GM18951 (cell line): ENCODE measurements at regions not wholly inside any gene's neighbourhood (a gene's known extent, or its start where the extent isn't known, plus 50 kb on each side); places are given as distances from the start of the nearest gene placed in this dataset.

Experiments
- POLR2A ChIP-seq: IDR thresholded peaks from 4 replicates; pipeline ENCODE4 v1.6.1; 2011; ENCODE audit warnings: mild to moderate bottlenecking; ENCODE audit not compliant: insufficient read length, insufficient read depth; ENCODE audit errors: extremely low read depth
- in situ Hi-C: fragments of 300-500 bp; cut with MboI; formaldehyde crosslinking; loops from one replicate; pipeline ENCODE4 v1.12.0; 2022; ENCODE audit warnings: low sequenced_read_pairs, mixed read lengths, inconsistent platforms; ENCODE audit not compliant: unreplicated experiment

GRCh38 chr21:35268261-35268660, 219.2 kb upstream of the RUNX1 start:
- TF ChIP-seq POLR2A = no peak
- in situ Hi-C loops = no loop called here

GRCh38 chr21:35266546-35266945, 217.4 kb upstream of the RUNX1 start:
- TF ChIP-seq POLR2A = no peak
- in situ Hi-C loops = no loop called here

GRCh38 chr21:35265170-35265877, 216.2 kb upstream of the RUNX1 start:
- in situ Hi-C loops = no loop called here
- TF ChIP-seq POLR2A = no peak

GRCh38 chr21:35259457-35259856, 210.4 kb upstream of the RUNX1 start:
- no peak for TF ChIP-seq POLR2A
- in situ Hi-C loops = no loop called here

- TF ChIP-seq POLR2A = no peak
- in situ Hi-C loops = no loop called here
These were observed 209.4 kb upstream of the RUNX1 start for GRCh38 chr21:35258521-35258920.

- in situ Hi-C loops = no loop called here
- TF ChIP-seq POLR2A = no peak
These were observed 208.3 kb upstream of the RUNX1 start for GRCh38 chr21:35257413-35257812.

GRCh38 chr21:35256468-35256988, 207.4 kb upstream of the RUNX1 start:
- in situ Hi-C loops = no loop called here
- TF ChIP-seq POLR2A = no peak

- in situ Hi-C loops = no loop called here
- no peak for TF ChIP-seq POLR2A
These were observed 205.7 kb upstream of the RUNX1 start for GRCh38 chr21:35254765-35255138.

GRCh38 chr21:35254006-35254764, 205.1 kb upstream of the RUNX1 start:
- in situ Hi-C loops = no loop called here
- TF ChIP-seq POLR2A = no peak

- in situ Hi-C loops = no loop called here
- TF ChIP-seq POLR2A = no peak
These were observed 203.7 kb upstream of the RUNX1 start for GRCh38 chr21:35252831-35253230.

- no peak for TF ChIP-seq POLR2A
- in situ Hi-C loops = no loop called here
These were observed 200.5 kb upstream of the RUNX1 start for GRCh38 chr21:35249636-35250035.

- TF ChIP-seq POLR2A = no peak
- in situ Hi-C loops = no loop called here
These were observed 196.8 kb upstream of the RUNX1 start for GRCh38 chr21:35245879-35246278.

GRCh38 chr21:35244514-35244913, 195.4 kb upstream of the RUNX1 start:
- in situ Hi-C loops = no loop called here
- TF ChIP-seq POLR2A = no peak

GRCh38 chr21:35243171-35243570, 194.1 kb upstream of the RUNX1 start:
- no peak for TF ChIP-seq POLR2A
- in situ Hi-C loops = no loop called here

GRCh38 chr21:35239811-35240219, 190.7 kb upstream of the RUNX1 start:
- no peak for TF ChIP-seq POLR2A
- in situ Hi-C loops = no loop called here
